Esophagus squamous epithelium (tissue), 5 donors: ENCODE measurements at regions not wholly inside any gene's neighbourhood (a gene's known extent, or its start where the extent isn't known, plus 50 kb on each side); places are given as distances from the start of the nearest gene placed in this dataset.

ENCODE experiments used
- DNase-seq: peaks from one replicate; lab custom pipeline; 2025; lab: John Stamatoyannopoulos, UW
- H3K27ac ChIP-seq, 4 donors: fragments of 200-600 bp; sonication (generic); one replicate each; pipeline ENCODE4 v1.5.1; 2016 to 2019; ENCODE audit warnings: mild to moderate bottlenecking in 1 of 4
- H3K27me3 ChIP-seq, 4 donors: fragments of 200-600 bp; sonication (generic); 1 replicate in 3 of 4; 2 replicates in 1 of 4; pipeline versions ENCODE4 v1.5.1 to v1.6.0; 2017 to 2021; ENCODE audit warnings: antibody characterized with exemption in 1 of 4
- H3K36me3 ChIP-seq, 3 donors: fragments of 200-600 bp; sonication (generic); one replicate each; pipeline ENCODE4 v1.5.1; 2016 to 2019
- H3K4me1 ChIP-seq, 3 donors: fragments of 200-600 bp; sonication (generic); one replicate each; pipeline ENCODE4 v1.5.1; 2017 to 2019
- H3K4me3 ChIP-seq, 4 donors: fragments of 200-600 bp; sonication (generic); 1 replicate in 3 of 4; 2 replicates in 1 of 4; pipeline ENCODE4 v1.5.1; 2016 to 2019; ENCODE audit warnings: mild to moderate bottlenecking in 2 of 4, moderate library complexity in 1 of 4
- H3K9me3 ChIP-seq, 3 donors: fragments of 200-600 bp; sonication (generic); one replicate each; pipeline ENCODE4 v1.5.1; 2016 to 2019
- POLR2A ChIP-seq, 4 donors: fragments of 450-650 bp; IDR thresholded peaks; one replicate each; pipeline ENCODE4 v1.6.1; 2017; ENCODE audit warnings: antibody characterized with exemption in 4 of 4, mild to moderate bottlenecking in 4 of 4, moderate library complexity in 3 of 4
- WGBS, 2 donors: methylation state at CpG; one replicate each; pipeline ENCODE4 v1.1.5; 2018; 5-methylcytosine and 5-hydroxymethylcytosine counted together
- intact Hi-C: fragments of 100-400 bp; cut with DNase I; formaldehyde crosslinking; loops from one replicate; pipeline ENCODE4 v1.15.0; 2022
- TF ChIP-seq, protein P1 (sequence below), 6 experiments: fragments of 450-650 bp in 4 of 6; fragments of 200-600 bp in 2 of 6; sonication (generic) in 2 of 6; IDR thresholded peaks; one replicate each; pipeline ENCODE4 v1.5.1; 2016 to 2019; ENCODE audit warnings: antibody characterized with exemption in 6 of 6, mild to moderate bottlenecking in 4 of 6, moderate library complexity in 4 of 6
- donor health status: DM: yes; HTN: yes; CAD: no.

DNA sequence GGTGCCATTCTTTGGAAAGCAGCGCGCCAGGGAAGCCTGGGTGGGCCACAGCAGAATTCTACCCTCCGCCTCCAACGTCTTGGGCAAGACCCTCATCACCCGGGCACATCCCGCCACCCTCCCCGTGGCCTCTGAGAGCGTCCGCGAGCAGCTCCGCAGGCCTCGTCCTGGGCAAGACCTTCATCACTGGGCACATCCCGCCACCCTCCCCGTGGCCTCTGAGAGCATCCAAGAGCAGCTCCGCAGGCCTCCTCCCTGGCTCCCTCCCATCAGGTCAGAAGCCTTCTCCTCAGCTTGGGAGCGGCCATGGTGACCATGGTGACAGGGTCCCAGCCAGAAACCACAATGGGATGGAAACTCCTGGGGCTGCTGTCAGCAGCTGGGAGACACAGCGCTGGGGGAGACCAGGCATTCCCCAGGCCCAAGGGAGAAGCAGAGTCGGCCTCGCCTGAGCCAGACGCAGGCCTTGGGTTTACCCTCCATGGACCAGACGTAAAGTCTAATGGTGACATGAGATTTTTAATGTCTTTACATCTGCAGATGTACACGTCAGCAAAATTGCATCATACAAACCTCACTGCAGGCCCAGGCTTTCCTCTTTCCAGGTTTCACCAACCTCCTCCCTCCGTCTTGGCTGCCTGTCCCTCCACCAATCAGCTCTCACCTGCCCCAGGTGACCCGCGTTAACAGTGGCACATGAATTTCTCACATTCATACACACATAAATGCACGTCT, 55.1 kb upstream of the PPP2R2D start:
- no peaks in the 10 kb centered on the region for H3K36me3 ChIP-seq
- no peak overlapping the region for H3K4me3 ChIP-seq

DNA sequence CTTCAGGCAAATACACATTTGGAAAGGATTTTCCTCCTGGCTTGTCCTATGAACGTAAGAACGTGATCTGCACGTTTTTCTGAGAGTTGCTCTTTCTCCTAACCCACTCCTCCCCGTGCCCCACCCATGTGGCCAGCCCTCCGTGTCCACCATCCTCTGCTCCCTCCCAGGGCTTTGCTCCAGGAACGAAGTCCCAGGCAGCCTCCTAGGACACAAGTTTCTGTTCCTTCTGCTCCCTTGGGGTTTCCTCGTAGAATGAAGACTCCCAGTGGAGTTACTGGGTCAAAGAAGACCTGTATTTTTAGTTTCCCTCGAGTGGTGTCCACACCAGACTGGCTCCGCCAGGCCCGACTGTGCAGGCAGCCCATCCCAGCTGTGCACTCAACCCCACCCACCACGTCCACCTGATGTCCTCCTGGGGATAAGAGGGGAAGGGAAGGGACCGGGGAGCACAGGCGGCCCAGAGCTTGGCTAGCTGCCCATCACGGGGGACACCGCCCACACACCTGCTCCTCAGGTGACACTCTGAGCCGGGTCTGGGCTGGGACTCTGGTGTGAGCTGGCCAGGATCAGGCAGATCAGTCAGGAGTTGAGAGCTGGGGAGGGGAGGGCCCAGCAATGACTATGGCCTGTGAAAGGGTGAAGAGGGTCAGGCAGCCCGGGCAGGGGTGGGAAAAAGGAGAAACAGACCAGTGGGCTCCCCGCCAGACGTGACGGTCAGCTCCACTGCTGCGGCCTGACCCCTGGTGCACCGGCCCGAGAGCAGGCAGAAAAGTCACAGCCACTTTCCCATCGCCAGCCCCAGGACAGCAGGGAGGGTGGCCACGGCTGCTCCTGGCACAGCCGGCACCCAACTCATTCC, 54.3 kb upstream of the PPP2R2D start:
- TF ChIP-seq, protein P1, sequence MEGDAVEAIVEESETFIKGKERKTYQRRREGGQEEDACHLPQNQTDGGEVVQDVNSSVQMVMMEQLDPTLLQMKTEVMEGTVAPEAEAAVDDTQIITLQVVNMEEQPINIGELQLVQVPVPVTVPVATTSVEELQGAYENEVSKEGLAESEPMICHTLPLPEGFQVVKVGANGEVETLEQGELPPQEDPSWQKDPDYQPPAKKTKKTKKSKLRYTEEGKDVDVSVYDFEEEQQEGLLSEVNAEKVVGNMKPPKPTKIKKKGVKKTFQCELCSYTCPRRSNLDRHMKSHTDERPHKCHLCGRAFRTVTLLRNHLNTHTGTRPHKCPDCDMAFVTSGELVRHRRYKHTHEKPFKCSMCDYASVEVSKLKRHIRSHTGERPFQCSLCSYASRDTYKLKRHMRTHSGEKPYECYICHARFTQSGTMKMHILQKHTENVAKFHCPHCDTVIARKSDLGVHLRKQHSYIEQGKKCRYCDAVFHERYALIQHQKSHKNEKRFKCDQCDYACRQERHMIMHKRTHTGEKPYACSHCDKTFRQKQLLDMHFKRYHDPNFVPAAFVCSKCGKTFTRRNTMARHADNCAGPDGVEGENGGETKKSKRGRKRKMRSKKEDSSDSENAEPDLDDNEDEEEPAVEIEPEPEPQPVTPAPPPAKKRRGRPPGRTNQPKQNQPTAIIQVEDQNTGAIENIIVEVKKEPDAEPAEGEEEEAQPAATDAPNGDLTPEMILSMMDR (IDR thresholded peaks at IDR 0.05), result no peak
- no peak for TF ChIP-seq POLR2A (IDR thresholded peaks at IDR 0.05)
- H3K27me3 ChIP-seq, result peaks cover 0 to 16% (median 0%) of the 10 kb centered on the region in 4 donors
- no peaks in the 10 kb centered on the region for H3K36me3 ChIP-seq
- no peaks in the 10 kb centered on the region for H3K9me3 ChIP-seq
- intact Hi-C loops, result no loop called here
- DNase-seq, result no peak
- 53 to 57% methylated on average over 17 to 19 of the region's 26 CpGs for WGBS, 2 donors
- H3K4me1 ChIP-seq, result no peaks in the 10 kb centered on the region
- no peak overlapping the region for H3K27ac ChIP-seq
- no peak overlapping the region for H3K4me3 ChIP-seq

More for the DNA sequence above, 55.1 kb upstream of the PPP2R2D start:
- no peaks in the 10 kb centered on the region for H3K9me3 ChIP-seq
- WGBS, 2 donors, result 68 to 78% methylated on average over 13 to 15 of the region's 26 CpGs
- TF ChIP-seq, protein P1 (IDR thresholded peaks at IDR 0.05), result no peak
- TF ChIP-seq POLR2A (IDR thresholded peaks at IDR 0.05), result no peak
- no peak for DNase-seq
- peaks cover 0 to 16% (median 0%) of the 10 kb centered on the region in 4 donors for H3K27me3 ChIP-seq
- H3K27ac ChIP-seq, result no peak overlapping the region
- intact Hi-C loops, result no loop called here
- no peaks in the 10 kb centered on the region for H3K4me1 ChIP-seq

DNA sequence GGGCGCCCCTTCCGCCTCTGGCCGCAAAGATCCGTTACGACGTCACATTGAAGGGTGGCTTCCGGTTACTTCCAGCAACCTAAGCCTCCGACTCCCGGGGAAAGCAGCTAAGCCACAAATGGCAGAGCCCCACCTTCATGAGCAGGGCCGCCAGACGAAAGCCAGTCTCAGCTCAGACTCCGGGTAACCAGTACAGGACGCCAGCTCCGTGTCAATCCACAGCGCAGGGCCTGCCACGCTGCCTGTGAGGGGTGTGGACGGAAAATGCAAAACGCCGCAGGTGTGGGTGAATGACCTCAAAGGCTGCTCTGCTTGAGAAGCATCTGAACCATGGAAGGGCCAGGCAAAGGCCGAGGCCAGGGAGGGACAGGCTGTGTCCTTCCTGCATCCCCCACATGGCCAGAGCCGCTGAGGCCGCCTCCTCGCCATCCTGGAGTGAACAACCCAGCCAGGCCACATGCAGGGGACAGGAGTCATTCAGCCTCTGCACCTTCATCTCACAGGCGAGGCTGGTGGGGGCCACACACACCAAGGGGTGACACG, 53.5 kb upstream of the PPP2R2D start:
- Histone ChIP-seq H3K27ac (no peak overlapping the region), H3K4me1 (no peaks in the 10 kb centered on the region), H3K4me3 (no peak overlapping the region), H3K9me3 (no peaks in the 10 kb centered on the region), H3K27me3 (peaks cover 0 to 16% (median 0%) of the 10 kb centered on the region in 4 donors), H3K36me3 (no peaks in the 10 kb centered on the region)
- intact Hi-C loops, result no loop called here
- 72 to 84% methylated on average over 14 to 21 of the region's 25 CpGs for WGBS, 2 donors
- no peak for TF ChIP-seq POLR2A (IDR thresholded peaks at IDR 0.05)
- TF ChIP-seq, protein P1 (IDR thresholded peaks at IDR 0.05), result no peak
- DNase-seq, result no peak

DNA sequence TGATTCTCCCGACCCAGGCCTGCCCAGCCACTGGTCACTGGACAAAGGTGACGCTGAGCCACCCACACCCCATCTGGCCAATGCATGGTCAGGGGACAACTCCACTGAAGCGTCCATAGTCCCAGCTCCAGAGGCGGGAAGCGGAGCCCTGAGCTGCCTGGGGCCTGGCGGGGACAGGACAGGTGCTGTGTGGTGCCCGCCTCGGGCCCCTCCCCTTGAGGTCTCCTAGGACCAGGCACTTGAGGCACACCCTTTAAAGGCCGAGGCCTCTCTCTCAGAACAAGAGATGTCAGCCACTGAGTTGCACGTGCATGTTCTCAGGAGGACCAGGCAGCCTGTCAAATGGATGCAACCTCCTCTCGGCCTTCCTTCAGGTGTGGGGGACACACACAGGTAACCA, 52.5 kb upstream of the PPP2R2D start:
- no peaks in the 10 kb centered on the region for H3K9me3 ChIP-seq
- no peaks in the 10 kb centered on the region for H3K4me1 ChIP-seq
- no peaks in the 10 kb centered on the region for H3K36me3 ChIP-seq
- no peak for TF ChIP-seq POLR2A (IDR thresholded peaks at IDR 0.05)
- TF ChIP-seq, protein P1 (IDR thresholded peaks at IDR 0.05), result no peak
- H3K4me3 ChIP-seq, result no peak overlapping the region
- 83 to 100% methylated on average over 2 of the region's 11 CpGs for WGBS, 2 donors
- intact Hi-C loops, result no loop called here
- no peak for DNase-seq
- H3K27me3 ChIP-seq, result peaks cover 0 to 20% (median 0%) of the 10 kb centered on the region in 4 donors
- H3K27ac ChIP-seq, result no peak overlapping the region
